Prostate gland (tissue), 2 donors: ENCODE measurements at regions not wholly inside any gene's neighbourhood (a gene's known extent, or its start where the extent isn't known, plus 50 kb on each side); places are given as distances from the start of the nearest gene placed in this dataset.

ENCODE experiments used
- DNase-seq: peaks from one replicate; pipeline ENCODE4 v3.0.0-alpha.2; 2019; ENCODE audit warnings: low spot score
- H3K27ac ChIP-seq, 2 donors: fragments of 200-600 bp; sonication (generic); 2 replicates each; pipeline ENCODE4 v1.5.1; 2017 to 2019
- H3K27me3 ChIP-seq: fragments of 200-600 bp; sonication (generic); replicated peaks from 2 replicates; pipeline ENCODE4 v1.5.1; 2019; ENCODE audit not compliant: insufficient read depth
- H3K36me3 ChIP-seq, 2 donors: fragments of 200-600 bp; sonication (generic); 1 replicate in 1 of 2; 2 replicates in 1 of 2; pipeline versions ENCODE4 v1.5.1 to v1.8.1; 2017 to 2019
- H3K4me1 ChIP-seq: fragments of 200-600 bp; sonication (generic); replicated peaks from 2 replicates; pipeline ENCODE4 v1.5.1; 2019
- H3K4me3 ChIP-seq, 2 donors: fragments of 200-600 bp; sonication (generic); 2 replicates each; pipeline ENCODE4 v1.5.1; 2017 to 2019
- H3K9me3 ChIP-seq: fragments of 200-600 bp; sonication (generic); 2 replicates; pipeline ENCODE4 v1.5.1; 2017
- CTCF ChIP-seq, 4 experiments: fragments of 200-600 bp in 2 of 4; fragments of 450-650 bp in 2 of 4; sonication (generic) in 2 of 4; IDR thresholded peaks; 1 replicate in 3 of 4; 2 replicates in 1 of 4; pipeline ENCODE4 v1.5.1; 2016 to 2019; ENCODE audit warnings: antibody characterized with exemption in 4 of 4, mild to moderate bottlenecking in 2 of 4, moderate library complexity in 2 of 4
- POLR2A ChIP-seq: fragments of 450-650 bp; IDR thresholded peaks from one replicate; pipeline ENCODE4 v1.6.1; 2016; ENCODE audit warnings: antibody characterized with exemption, mild to moderate bottlenecking
- POLR2AphosphoS5 ChIP-seq: sonication (generic); formaldehyde crosslinking; IDR thresholded peaks from one replicate; pipeline ENCODE4 v1.6.1; 2017; ENCODE audit warnings: antibody characterized with exemption
- WGBS: methylation state at CpG from one replicate; pipeline ENCODE4 v1.1.5; 2018; 5-methylcytosine and 5-hydroxymethylcytosine counted together
- intact Hi-C: fragments of 100-400 bp; cut with DNase I; formaldehyde crosslinking; loops from one replicate; pipeline ENCODE4 v1.14.2; 2022

- peak overlapping the region in 1 of 2 donors; percentile 11 for H3K4me3 ChIP-seq
- TF ChIP-seq POLR2A (no peak), CTCF (IDR thresholded peaks at IDR 0.05) (peak; percentile 17 to 76 (median 63)), POLR2AphosphoS5 (peak; percentile 32)
Measured at GRCh38 chr11:110376711-110377324, 52.9 kb upstream of the FDX1 start.

GRCh38 chr11:110377434-110377833 is 52.3 kb upstream of the FDX1 start:
- Histone ChIP-seq H3K36me3 (no peaks in the 10 kb centered on the region), H3K4me1 (no peaks in the 10 kb centered on the region), H3K27me3 (no peaks in the 10 kb centered on the region), H3K9me3 (no peaks in the 10 kb centered on the region), H3K27ac (peak overlapping the region in 1 of 2 donors; percentile 27), H3K4me3 (no peak overlapping the region)
- no peak for TF ChIP-seq POLR2A
- TF ChIP-seq POLR2AphosphoS5 = no peak
- no peak for TF ChIP-seq CTCF (IDR thresholded peaks at IDR 0.05)
- WGBS = 96% methylated on average over 3 of the region's 3 CpGs
- no peak for DNase-seq
- intact Hi-C loops = loop anchor here (2.0 to 5.0 kb wide), 2 partner anchors 177 to 435 kb away; no protein-coding TSS in a partner anchor

More at GRCh38 chr11:110376711-110377324, 52.9 kb upstream of the FDX1 start:
- no peaks in the 10 kb centered on the region for H3K27me3 ChIP-seq
- WGBS = 6% methylated on average over 6 of the region's 6 CpGs
- no peaks in the 10 kb centered on the region for H3K4me1 ChIP-seq
- intact Hi-C loops = loop anchor here (2.0 to 5.0 kb wide), 2 partner anchors 176 to 435 kb away; no protein-coding TSS in a partner anchor
- peak overlapping the region; percentile 27 to 49 for H3K27ac ChIP-seq
- H3K36me3 ChIP-seq = no peaks in the 10 kb centered on the region
- H3K9me3 ChIP-seq = no peaks in the 10 kb centered on the region
- DNase-seq = peak; percentile 70

GRCh38 chr11:110379261-110379660 is 50.5 kb upstream of the FDX1 start:
- WGBS = 74% methylated on average over 3 of the region's 3 CpGs
- DNase-seq = no peak
- intact Hi-C loops = loop anchor here (5.0 kb wide), 1 partner anchor 437 kb away; no protein-coding TSS in a partner anchor

DNA sequence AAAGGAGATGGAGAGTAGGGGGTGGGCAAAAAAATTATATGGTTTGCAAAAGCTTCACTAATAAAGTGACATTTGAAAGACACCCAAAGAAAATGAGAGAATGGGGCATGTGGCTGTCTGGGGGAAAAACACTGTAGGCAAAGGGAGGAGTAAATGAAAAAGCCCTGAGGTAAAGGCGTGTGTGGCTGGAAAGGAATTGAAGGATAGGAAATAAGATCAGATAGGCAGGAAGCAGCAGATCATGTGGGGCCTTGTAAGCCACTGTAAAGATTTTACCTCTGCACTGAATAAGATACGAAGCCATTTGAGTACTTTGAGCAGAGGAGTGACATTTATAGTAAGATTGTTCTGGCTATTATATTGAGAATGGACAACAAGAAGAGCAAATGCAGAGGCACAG is 49.8 kb upstream of the FDX1 start:
- Histone ChIP-seq H3K4me1 (no peaks in the 10 kb centered on the region), H3K36me3 (no peaks in the 10 kb centered on the region), H3K27ac (no peak overlapping the region), H3K4me3 (no peak overlapping the region), H3K9me3 (no peaks in the 10 kb centered on the region), H3K27me3 (no peaks in the 10 kb centered on the region)
- no peak for DNase-seq
- intact Hi-C loops = loop anchor here (5.0 kb wide), 1 partner anchor 438 kb away; no protein-coding TSS in a partner anchor
- TF ChIP-seq POLR2AphosphoS5 = no peak
- TF ChIP-seq CTCF (IDR thresholded peaks at IDR 0.05) = no peak
- TF ChIP-seq POLR2A = no peak
- WGBS = 90% methylated on average over 2 of the region's 2 CpGs

More at GRCh38 chr11:110379261-110379660, 50.5 kb upstream of the FDX1 start:
- Histone ChIP-seq H3K4me1 (no peaks in the 10 kb centered on the region), H3K27ac (no peak overlapping the region), H3K27me3 (no peaks in the 10 kb centered on the region), H3K36me3 (no peaks in the 10 kb centered on the region), H3K9me3 (no peaks in the 10 kb centered on the region), H3K4me3 (no peak overlapping the region)
- TF ChIP-seq POLR2AphosphoS5 = no peak
- no peak for TF ChIP-seq POLR2A
- TF ChIP-seq CTCF (IDR thresholded peaks at IDR 0.05) = no peak
